Loucy (cell line): ENCODE measurements at regions not wholly inside any gene's neighbourhood (a gene's known extent, or its start where the extent isn't known, plus 50 kb on each side); places are given as distances from the start of the nearest gene placed in this dataset.

Experiments
- H2AFZ ChIP-seq: fragments of 200-600 bp; sonication (generic); 2 replicates; pipeline ENCODE4 v1.6.0; 2016; ENCODE audit warnings: antibody characterized with exemption, mild to moderate bottlenecking, low read length, moderate library complexity
- H3F3A ChIP-seq: fragments of 200-600 bp; 2 replicates; pipeline ENCODE4 v1.6.0; 2016; ENCODE audit warnings: antibody characterized with exemption, low read depth, mild to moderate bottlenecking
- H3K27me3 ChIP-seq: fragments of 200-600 bp; sonication (generic); 2 replicates; pipeline ENCODE4 v1.6.1; 2014; ENCODE audit warnings: low read length, mild to moderate bottlenecking; ENCODE audit not compliant: insufficient read depth, poor library complexity, severe bottlenecking
- H3K36me3 ChIP-seq: fragments of 200-600 bp; sonication (generic); 2 replicates; pipeline ENCODE4 v1.6.1; 2016; ENCODE audit warnings: low read length; ENCODE audit not compliant: insufficient read depth
- H3K4me1 ChIP-seq: fragments of 200-600 bp; sonication (generic); 2 replicates; pipeline ENCODE4 v1.5.1; 2014; ENCODE audit warnings: low read length, mild to moderate bottlenecking; ENCODE audit not compliant: insufficient read depth, poor library complexity, severe bottlenecking
- H3K4me2 ChIP-seq: fragments of 200-600 bp; sonication (generic); 2 replicates; pipeline ENCODE4 v1.6.0; 2014; ENCODE audit warnings: antibody characterized with exemption, low read length, low read depth, mild to moderate bottlenecking; ENCODE audit not compliant: poor library complexity, severe bottlenecking
- H3K4me3 ChIP-seq: fragments of 200-600 bp; sonication (generic); 2 replicates; pipeline ENCODE4 v1.5.1; 2014; ENCODE audit warnings: low read length, mild to moderate bottlenecking, mixed read lengths; ENCODE audit not compliant: poor library complexity, severe bottlenecking
- H3K79me2 ChIP-seq: fragments of 200-600 bp; sonication (generic); 2 replicates; pipeline ENCODE4 v1.6.1; 2014; ENCODE audit warnings: low read length; ENCODE audit not compliant: insufficient read depth
- H3K9ac ChIP-seq: fragments of 200-600 bp; sonication (generic); 2 replicates; pipeline ENCODE4 v1.6.0; 2014; ENCODE audit warnings: mild to moderate bottlenecking, low read depth, low read length, moderate library complexity; ENCODE audit not compliant: poor library complexity, severe bottlenecking
- H3K9me2 ChIP-seq: fragments of 200-600 bp; sonication (generic); replicated peaks from 2 replicates; pipeline ENCODE4 v1.6.1; 2016; ENCODE audit warnings: low read depth, low read length, mixed read lengths
- H3K9me3 ChIP-seq: fragments of 200-600 bp; sonication (generic); 2 replicates; pipeline ENCODE4 v1.6.1; 2014; ENCODE audit warnings: mild to moderate bottlenecking, antibody characterized with exemption, low read length, low read depth; ENCODE audit not compliant: insufficient read depth
- H4K20me1 ChIP-seq: fragments of 200-600 bp; sonication (generic); 2 replicates; pipeline ENCODE4 v1.6.0; 2014; ENCODE audit warnings: antibody characterized with exemption, low read length, mild to moderate bottlenecking; ENCODE audit not compliant: insufficient read depth, poor library complexity, severe bottlenecking
- CTCF ChIP-seq: fragments of 200-600 bp; sonication (generic); conservative IDR thresholded peaks from 2 replicates; pipeline ENCODE4 v1.5.1; 2014; ENCODE audit warnings: mild to moderate bottlenecking, antibody characterized with exemption, low read length
- EZH2phosphoT487 ChIP-seq: fragments of 200-600 bp; IDR thresholded peaks from 2 replicates; pipeline ENCODE4 v1.6.1; 2018; ENCODE audit warnings: antibody characterized with exemption, mild to moderate bottlenecking, moderate library complexity, borderline replicate concordance

DNA sequence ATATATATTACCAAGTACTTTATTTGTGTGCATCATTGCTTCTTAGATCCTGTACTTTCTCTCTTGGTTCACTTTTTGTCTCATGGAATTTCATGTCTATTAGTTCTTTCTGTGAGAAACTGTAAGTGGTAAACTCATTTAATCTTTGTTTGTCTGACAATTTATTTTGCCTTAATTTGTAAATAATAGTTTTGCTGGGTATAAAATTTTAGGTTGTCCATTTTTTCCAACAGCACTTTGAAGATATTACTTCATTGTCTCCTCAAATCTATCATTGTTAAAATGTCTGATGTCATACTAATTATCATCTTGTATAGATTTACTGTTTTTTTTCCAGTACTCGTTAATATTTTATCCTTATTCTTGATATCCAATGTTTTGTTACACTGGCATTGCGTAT lies 205.2 kb upstream of the CDYL start:
- Histone ChIP-seq H3F3A (no peaks in the 10 kb centered on the region), H3K9ac (no peak overlapping the region), H2AFZ (no peak overlapping the region), H3K36me3 (no peaks in the 10 kb centered on the region), H3K79me2 (no peaks in the 10 kb centered on the region), H3K4me1 (no peaks in the 10 kb centered on the region), H3K4me2 (no peak overlapping the region), H4K20me1 (no peaks in the 10 kb centered on the region), H3K9me2 (no peaks in the 10 kb centered on the region), H3K27me3 (no peaks in the 10 kb centered on the region), H3K9me3 (peaks cover 10% of the 10 kb centered on the region; the same call in 1 of the 2 replicates), H3K4me3 (no peak overlapping the region)
- TF ChIP-seq EZH2phosphoT487 = no peak
- TF ChIP-seq CTCF = no peak

DNA sequence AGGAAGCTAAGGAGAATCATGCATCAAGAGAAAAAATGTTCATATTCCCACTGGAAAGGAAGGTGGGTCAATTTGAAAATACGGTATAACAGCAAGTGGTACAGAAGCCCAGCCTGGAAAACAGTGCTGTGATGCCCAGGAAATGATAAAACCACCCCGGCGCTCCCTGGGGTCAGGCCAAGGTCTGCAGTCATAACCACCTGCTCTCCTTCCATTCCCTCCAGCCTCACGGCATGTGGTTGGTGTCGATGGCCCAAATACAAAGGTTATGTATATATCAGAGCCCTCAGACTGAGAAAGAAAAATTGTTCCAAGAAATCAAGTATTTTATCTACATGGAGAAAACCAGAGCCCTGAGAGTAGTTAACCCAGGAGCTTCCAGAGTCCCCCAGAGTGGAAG lies 208.1 kb upstream of the CDYL start:
- H3K36me3 ChIP-seq = no peaks in the 10 kb centered on the region
- no peaks in the 10 kb centered on the region for H3F3A ChIP-seq
- H3K4me2 ChIP-seq = no peak overlapping the region

DNA sequence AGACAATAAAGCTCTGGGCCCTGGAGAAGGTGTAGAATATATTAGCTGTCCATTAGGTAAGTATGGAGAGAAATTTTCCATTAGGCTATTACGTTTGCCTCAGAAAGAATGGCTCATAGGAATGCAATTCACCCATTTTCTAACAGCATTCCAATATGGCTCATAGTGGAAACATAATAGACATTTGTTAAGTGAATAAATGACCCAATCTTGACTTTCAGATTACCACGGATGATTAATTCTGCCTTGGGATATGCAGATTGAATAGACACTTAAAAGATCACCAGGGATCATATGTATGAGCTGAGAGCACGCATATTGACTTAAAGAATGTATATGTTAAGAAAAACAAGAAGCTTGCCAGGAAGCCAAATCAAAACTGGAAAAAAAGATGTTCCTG lies 209.1 kb upstream of the CDYL start:
- H3K9me2 ChIP-seq = no peaks in the 10 kb centered on the region

More for the DNA sequence above, 208.1 kb upstream of the CDYL start:
- Histone ChIP-seq H3K9ac (no peak overlapping the region), H3K4me1 (no peaks in the 10 kb centered on the region), H3K4me3 (no peak overlapping the region), H3K79me2 (no peaks in the 10 kb centered on the region), H3K9me2 (no peaks in the 10 kb centered on the region), H3K9me3 (peaks cover 10% of the 10 kb centered on the region; the same call in 1 of the 2 replicates), H2AFZ (no peak overlapping the region), H3K27me3 (no peaks in the 10 kb centered on the region), H4K20me1 (no peaks in the 10 kb centered on the region)
- TF ChIP-seq EZH2phosphoT487 = no peak
- no peak for TF ChIP-seq CTCF

More for the DNA sequence above, 209.1 kb upstream of the CDYL start:
- no peaks in the 10 kb centered on the region for H3K79me2 ChIP-seq
- no peaks in the 10 kb centered on the region for H3K36me3 ChIP-seq
- no peaks in the 10 kb centered on the region for H3K27me3 ChIP-seq
- no peak overlapping the region for H2AFZ ChIP-seq
- H3K9ac ChIP-seq = no peak overlapping the region
- peaks cover 10% of the 10 kb centered on the region; the same call in 1 of the 2 replicates for H3K9me3 ChIP-seq
- no peaks in the 10 kb centered on the region for H3K4me1 ChIP-seq
- no peak overlapping the region for H3K4me3 ChIP-seq
- no peaks in the 10 kb centered on the region for H4K20me1 ChIP-seq
- H3F3A ChIP-seq = no peaks in the 10 kb centered on the region
- H3K4me2 ChIP-seq = no peak overlapping the region
- TF ChIP-seq CTCF (no peak), EZH2phosphoT487 (no peak)
